Lower leg skin (tissue), 3 donors: ENCODE measurements at regions not wholly inside any gene's neighbourhood (a gene's known extent, or its start where the extent isn't known, plus 50 kb on each side); places are given as distances from the start of the nearest gene placed in this dataset.

Source experiments
- CTCF ChIP-seq, 3 donors: fragments of 450-650 bp; IDR thresholded peaks; one replicate each; pipeline ENCODE4 v1.5.1; 2016; ENCODE audit warnings: antibody characterized with exemption in 3 of 3, mild to moderate bottlenecking in 3 of 3, moderate library complexity in 2 of 3
- POLR2A ChIP-seq, 2 donors: fragments of 450-650 bp; IDR thresholded peaks; one replicate each; pipeline ENCODE4 v1.6.1; 2016 to 2017; ENCODE audit warnings: antibody characterized with exemption in 2 of 2, mild to moderate bottlenecking in 1 of 2, moderate library complexity in 1 of 2

- TF ChIP-seq CTCF (IDR thresholded peaks at IDR 0.05) (no peak), POLR2A (IDR thresholded peaks at IDR 0.05) (no peak)
Measured at GRCh38 chr13:40052954-40053353, 397.5 kb downstream of the COG6 start.
